Glutamatergic neuron (in vitro differentiated cells): ENCODE measurements at regions not wholly inside any gene's neighbourhood (a gene's known extent, or its start where the extent isn't known, plus 50 kb on each side); places are given as distances from the start of the nearest gene placed in this dataset.

Experiments
- DNase-seq: peaks from one replicate; pipeline ENCODE4 v3.0.0; 2022
- H3K27ac Mint-ChIP-seq: one replicate; pipeline ENCODE4 v1.8.0; 2020; ENCODE audit warnings: mild to moderate bottlenecking, mixed read lengths, inconsistent platforms; ENCODE audit not compliant: unreplicated experiment
- H3K27me3 Mint-ChIP-seq: one replicate; pipeline ENCODE4 v1.8.0; 2020; ENCODE audit warnings: mild to moderate bottlenecking, moderate library complexity, mixed read lengths, inconsistent platforms; ENCODE audit not compliant: unreplicated experiment
- H3K36me3 Mint-ChIP-seq: one replicate; pipeline ENCODE4 v1.8.0; 2020; ENCODE audit warnings: mild to moderate bottlenecking, mixed read lengths, inconsistent platforms; ENCODE audit not compliant: unreplicated experiment
- H3K4me1 Mint-ChIP-seq: one replicate; pipeline ENCODE4 v1.8.0; 2020; ENCODE audit warnings: mild to moderate bottlenecking, low read depth, mixed read lengths, inconsistent platforms; ENCODE audit not compliant: unreplicated experiment
- H3K4me3 Mint-ChIP-seq: one replicate; pipeline ENCODE4 v1.8.0; 2020; ENCODE audit warnings: mild to moderate bottlenecking, mixed read lengths, inconsistent platforms; ENCODE audit not compliant: unreplicated experiment
- H3K9me3 Mint-ChIP-seq: one replicate; pipeline ENCODE4 v1.8.0; 2020; ENCODE audit warnings: mild to moderate bottlenecking, moderate library complexity, mixed read lengths, inconsistent platforms; ENCODE audit not compliant: unreplicated experiment
- TF ChIP-seq, protein P1 (sequence below): fragments of 200-600 bp; sonication (generic); IDR thresholded peaks from one replicate; pipeline ENCODE4 v1.5.0; 2021; ENCODE audit not compliant: partially characterized antibody, unreplicated experiment

DNA sequence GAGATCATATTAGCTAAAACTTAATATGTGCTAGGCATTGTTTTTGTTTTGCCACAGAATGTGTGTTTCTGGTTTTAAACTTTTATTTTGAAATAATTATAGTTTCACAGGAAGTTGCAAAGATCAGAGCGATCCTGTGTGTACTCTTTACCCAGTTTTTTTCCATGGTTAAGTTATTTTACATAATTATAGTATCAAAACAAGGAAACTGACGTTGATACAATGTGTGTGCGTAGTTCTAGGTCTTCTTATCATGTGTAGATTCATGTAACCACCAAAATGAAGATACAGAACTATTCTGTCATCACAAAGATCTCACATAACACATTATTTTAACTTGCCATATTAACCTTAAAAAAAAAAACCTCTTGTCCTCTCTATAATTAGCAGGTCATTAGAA lies 69.2 kb downstream of the BLTP1 start:
- DNase-seq = no peak
- no peaks in the 10 kb centered on the region for H3K36me3 Mint-ChIP-seq
- TF ChIP-seq, protein P1, sequence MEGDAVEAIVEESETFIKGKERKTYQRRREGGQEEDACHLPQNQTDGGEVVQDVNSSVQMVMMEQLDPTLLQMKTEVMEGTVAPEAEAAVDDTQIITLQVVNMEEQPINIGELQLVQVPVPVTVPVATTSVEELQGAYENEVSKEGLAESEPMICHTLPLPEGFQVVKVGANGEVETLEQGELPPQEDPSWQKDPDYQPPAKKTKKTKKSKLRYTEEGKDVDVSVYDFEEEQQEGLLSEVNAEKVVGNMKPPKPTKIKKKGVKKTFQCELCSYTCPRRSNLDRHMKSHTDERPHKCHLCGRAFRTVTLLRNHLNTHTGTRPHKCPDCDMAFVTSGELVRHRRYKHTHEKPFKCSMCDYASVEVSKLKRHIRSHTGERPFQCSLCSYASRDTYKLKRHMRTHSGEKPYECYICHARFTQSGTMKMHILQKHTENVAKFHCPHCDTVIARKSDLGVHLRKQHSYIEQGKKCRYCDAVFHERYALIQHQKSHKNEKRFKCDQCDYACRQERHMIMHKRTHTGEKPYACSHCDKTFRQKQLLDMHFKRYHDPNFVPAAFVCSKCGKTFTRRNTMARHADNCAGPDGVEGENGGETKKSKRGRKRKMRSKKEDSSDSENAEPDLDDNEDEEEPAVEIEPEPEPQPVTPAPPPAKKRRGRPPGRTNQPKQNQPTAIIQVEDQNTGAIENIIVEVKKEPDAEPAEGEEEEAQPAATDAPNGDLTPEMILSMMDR = no peak
- no peaks in the 10 kb centered on the region for H3K27me3 Mint-ChIP-seq
- H3K27ac Mint-ChIP-seq = no peak overlapping the region
- no peaks in the 10 kb centered on the region for H3K9me3 Mint-ChIP-seq
- no peak overlapping the region for H3K4me3 Mint-ChIP-seq
- H3K4me1 Mint-ChIP-seq = no peaks in the 10 kb centered on the region

DNA sequence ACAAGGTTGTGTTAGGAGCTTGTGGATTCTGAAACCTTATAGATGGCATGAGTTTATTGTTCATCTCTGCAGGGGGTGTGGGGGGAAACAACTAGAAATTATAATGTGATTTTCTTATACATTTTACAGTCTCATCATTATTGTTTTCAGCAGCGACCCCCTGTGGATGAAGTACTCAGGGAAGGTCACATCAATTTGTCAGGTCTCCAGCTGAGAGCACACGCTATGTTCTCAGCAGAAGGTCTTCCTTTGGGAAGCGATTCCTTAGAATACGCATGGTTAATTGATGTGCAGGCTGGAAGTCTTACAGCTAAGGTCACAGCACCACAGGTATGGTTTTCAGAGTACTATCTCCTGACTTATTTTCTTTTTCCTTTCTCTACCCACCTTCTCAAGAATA lies 72.2 kb downstream of the BLTP1 start:
- no peaks in the 10 kb centered on the region for H3K4me1 Mint-ChIP-seq
- no peaks in the 10 kb centered on the region for H3K27me3 Mint-ChIP-seq
- H3K9me3 Mint-ChIP-seq = no peaks in the 10 kb centered on the region
- no peaks in the 10 kb centered on the region for H3K36me3 Mint-ChIP-seq
- no peak for DNase-seq
- H3K4me3 Mint-ChIP-seq = no peak overlapping the region
- TF ChIP-seq, protein P1 = no peak
- no peak overlapping the region for H3K27ac Mint-ChIP-seq

DNA sequence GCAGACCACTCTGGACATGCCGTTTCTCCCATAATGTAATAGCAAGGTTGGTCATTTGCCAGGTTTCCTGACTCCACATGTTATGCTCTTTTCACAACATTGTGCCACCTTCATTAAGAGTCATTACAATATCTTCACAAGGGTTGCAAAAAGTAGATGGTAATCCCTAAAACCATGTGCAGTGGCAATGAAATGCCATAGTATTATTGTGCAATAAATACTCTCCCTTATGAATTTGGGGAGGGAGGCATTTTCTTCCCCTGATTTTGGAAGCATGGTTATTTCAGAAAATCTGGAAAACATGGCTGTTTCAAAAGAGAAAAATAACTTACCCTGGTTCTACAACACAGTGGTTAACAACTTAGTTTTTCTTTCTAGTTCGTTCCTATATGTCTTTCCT lies 75.1 kb downstream of the BLTP1 start:
- no peaks in the 10 kb centered on the region for H3K36me3 Mint-ChIP-seq
- H3K27me3 Mint-ChIP-seq = no peaks in the 10 kb centered on the region
- no peak overlapping the region for H3K4me3 Mint-ChIP-seq
- H3K27ac Mint-ChIP-seq = no peak overlapping the region
- no peaks in the 10 kb centered on the region for H3K9me3 Mint-ChIP-seq
- no peaks in the 10 kb centered on the region for H3K4me1 Mint-ChIP-seq
- TF ChIP-seq, protein P1 = no peak
- no peak for DNase-seq

DNA sequence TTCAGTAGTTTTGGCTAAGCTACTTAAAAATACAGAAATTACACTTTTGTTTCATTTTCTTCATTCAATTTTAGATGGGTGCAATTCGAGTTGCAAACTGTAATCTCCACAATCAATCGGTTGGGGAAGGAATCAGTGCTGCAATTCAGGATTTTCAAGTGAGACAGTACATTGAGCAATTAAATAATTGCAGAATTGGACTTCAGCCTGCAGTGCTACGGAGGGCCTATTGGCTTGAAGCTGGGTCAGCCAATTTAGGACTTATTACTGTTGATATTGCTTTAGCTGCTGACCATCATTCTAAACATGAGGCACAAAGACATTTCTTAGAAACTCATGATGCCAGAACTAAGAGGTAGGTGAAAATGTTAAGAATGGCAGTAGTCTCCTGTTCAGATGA lies 77.7 kb downstream of the BLTP1 start:
- H3K27me3 Mint-ChIP-seq = no peaks in the 10 kb centered on the region
- no peak overlapping the region for H3K27ac Mint-ChIP-seq
- no peaks in the 10 kb centered on the region for H3K36me3 Mint-ChIP-seq
- no peak overlapping the region for H3K4me3 Mint-ChIP-seq
- TF ChIP-seq, protein P1 = no peak
- no peaks in the 10 kb centered on the region for H3K4me1 Mint-ChIP-seq
- DNase-seq = no peak
- no peaks in the 10 kb centered on the region for H3K9me3 Mint-ChIP-seq

DNA sequence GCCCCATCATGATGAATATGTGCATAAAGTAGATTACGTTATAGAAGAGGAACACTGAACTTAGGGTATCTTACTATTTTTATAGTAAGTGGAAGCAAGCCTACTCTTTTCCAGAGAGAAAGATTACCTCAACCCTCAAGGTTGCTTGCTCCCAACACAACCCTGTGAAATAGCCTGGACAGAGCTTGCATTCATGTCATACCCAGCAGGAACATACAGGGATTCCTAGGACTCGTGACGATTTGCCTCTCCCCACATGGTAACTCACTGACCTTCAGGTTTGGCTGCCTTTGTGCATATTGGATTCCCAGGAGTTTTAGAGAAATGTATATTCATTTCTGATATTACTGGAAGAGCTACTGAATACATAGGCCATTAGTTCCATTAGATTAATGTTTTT lies 80.5 kb downstream of the BLTP1 start:
- Mint-ChIP-seq H3K4me1 (no peaks in the 10 kb centered on the region), H3K27ac (no peak overlapping the region), H3K9me3 (no peaks in the 10 kb centered on the region), H3K27me3 (no peaks in the 10 kb centered on the region), H3K36me3 (no peaks in the 10 kb centered on the region), H3K4me3 (no peak overlapping the region)
- no peak for DNase-seq
- TF ChIP-seq, protein P1 = no peak
